ENCODE measurements at regions not wholly inside any gene's neighbourhood (a gene's known extent, or its start where the extent isn't known, plus 50 kb on each side); places are given as distances from the start of the nearest gene placed in this dataset.
"Not testable (repeated sequence)": the region's sequence is repeated elsewhere in the genome, so short reads cannot be mapped to it uniquely, and the experiment has no call there.

DNA sequence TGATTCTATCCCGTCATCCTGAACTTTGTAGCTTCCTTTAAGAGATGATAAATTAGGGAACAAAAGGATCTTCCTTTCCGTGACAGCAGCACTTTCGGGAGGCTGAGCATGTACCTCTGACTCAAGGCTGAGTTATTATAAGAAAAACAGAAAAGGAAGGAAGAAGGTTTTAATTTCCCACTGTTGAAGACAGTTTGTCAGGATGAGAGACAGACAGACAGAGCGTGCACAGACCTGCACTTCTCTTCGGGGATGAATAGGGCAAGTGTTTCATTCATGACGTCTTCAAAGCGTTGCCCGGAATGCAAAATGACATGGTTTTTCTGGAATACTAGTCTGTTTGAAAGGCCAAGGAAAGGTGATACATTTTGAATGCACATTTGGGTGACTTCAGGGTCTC is 405.3 kb upstream of the FAT1 start:
- TF ChIP-seq, protein P1, sequence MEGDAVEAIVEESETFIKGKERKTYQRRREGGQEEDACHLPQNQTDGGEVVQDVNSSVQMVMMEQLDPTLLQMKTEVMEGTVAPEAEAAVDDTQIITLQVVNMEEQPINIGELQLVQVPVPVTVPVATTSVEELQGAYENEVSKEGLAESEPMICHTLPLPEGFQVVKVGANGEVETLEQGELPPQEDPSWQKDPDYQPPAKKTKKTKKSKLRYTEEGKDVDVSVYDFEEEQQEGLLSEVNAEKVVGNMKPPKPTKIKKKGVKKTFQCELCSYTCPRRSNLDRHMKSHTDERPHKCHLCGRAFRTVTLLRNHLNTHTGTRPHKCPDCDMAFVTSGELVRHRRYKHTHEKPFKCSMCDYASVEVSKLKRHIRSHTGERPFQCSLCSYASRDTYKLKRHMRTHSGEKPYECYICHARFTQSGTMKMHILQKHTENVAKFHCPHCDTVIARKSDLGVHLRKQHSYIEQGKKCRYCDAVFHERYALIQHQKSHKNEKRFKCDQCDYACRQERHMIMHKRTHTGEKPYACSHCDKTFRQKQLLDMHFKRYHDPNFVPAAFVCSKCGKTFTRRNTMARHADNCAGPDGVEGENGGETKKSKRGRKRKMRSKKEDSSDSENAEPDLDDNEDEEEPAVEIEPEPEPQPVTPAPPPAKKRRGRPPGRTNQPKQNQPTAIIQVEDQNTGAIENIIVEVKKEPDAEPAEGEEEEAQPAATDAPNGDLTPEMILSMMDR (conservative IDR thresholded peaks at IDR 0.05; ENCODE audit: low read depth), result no peak
- ChIA-PET CTCF (no interaction called here), POLR2A (ENCODE audit: low non-redundant PET) (no interaction called here)
- peak; percentile 80 for DNase-seq (ENCODE audit: low spot score)
- H3K27ac ChIP-seq, result no peak overlapping the region; the same call in 1 of the 2 replicates

- CTCF ChIA-PET; H3K27ac ChIP-seq; POLR2A ChIA-PET (ENCODE audit: low non-redundant PET); DNase-seq (ENCODE audit: low spot score): not testable (repeated sequence)
Observed at GRCh38 chr4:187131826-187132225, 408.2 kb upstream of the FAT1 start.

DNA sequence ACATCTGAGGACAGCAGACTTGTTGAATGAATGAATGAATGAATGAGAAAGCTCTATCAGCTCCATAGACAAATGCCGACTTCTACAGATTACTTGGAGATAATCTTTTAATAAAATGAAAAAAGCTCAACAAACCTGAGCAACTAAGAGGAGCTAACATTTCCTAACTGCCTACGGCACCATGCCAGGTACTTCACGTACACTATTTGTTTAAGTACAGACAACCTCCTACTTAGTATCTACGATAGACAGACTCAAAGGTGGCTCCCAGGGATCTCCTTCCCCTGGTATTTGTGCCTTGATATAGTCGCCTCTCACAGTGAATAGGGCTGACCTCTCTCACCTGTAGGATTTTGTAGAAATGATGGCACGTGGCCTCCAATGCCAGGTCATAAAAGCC is 412.2 kb upstream of the FAT1 start:
- TF ChIP-seq, protein P1 (conservative IDR thresholded peaks at IDR 0.05; ENCODE audit: low read depth), result no peak
- CTCF ChIA-PET, result no interaction called here
- no peak overlapping the region for H3K27ac ChIP-seq
- DNase-seq (ENCODE audit: low spot score), result no peak
- POLR2A ChIA-PET (ENCODE audit: low non-redundant PET), result no interaction called here

- no peak for DNase-seq (ENCODE audit: low spot score)
- H3K27ac ChIP-seq, result no peak overlapping the region
- ChIA-PET CTCF (no interaction called here), POLR2A (ENCODE audit: low non-redundant PET) (no interaction called here)
- TF ChIP-seq, protein P1 (conservative IDR thresholded peaks at IDR 0.05; ENCODE audit: low read depth), result no peak
Observed at GRCh38 chr4:187139141-187139540, 415.5 kb upstream of the FAT1 start.

DNA sequence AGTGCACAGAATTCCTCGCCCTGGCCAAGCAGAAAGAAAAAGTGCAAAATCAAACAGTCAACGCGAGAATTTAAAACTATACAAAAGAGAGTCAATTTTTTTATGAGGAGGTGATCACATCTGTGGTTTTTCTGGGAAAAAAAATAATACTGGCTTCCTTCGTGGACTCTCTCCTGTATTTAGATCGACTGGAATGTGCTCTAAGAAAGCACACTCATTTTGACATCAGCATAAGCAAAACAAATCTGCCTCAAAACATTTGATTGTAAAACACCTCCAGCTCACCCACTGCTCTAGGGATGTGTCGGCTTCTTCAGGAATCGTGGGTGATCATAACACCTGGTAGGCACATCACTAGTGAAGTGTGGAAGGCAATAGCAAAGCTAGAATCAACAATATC is 417.4 kb upstream of the FAT1 start:
- POLR2A ChIA-PET (ENCODE audit: low non-redundant PET), result no interaction called here
- TF ChIP-seq, protein P1 (conservative IDR thresholded peaks at IDR 0.05; ENCODE audit: low read depth), result no peak

DNA sequence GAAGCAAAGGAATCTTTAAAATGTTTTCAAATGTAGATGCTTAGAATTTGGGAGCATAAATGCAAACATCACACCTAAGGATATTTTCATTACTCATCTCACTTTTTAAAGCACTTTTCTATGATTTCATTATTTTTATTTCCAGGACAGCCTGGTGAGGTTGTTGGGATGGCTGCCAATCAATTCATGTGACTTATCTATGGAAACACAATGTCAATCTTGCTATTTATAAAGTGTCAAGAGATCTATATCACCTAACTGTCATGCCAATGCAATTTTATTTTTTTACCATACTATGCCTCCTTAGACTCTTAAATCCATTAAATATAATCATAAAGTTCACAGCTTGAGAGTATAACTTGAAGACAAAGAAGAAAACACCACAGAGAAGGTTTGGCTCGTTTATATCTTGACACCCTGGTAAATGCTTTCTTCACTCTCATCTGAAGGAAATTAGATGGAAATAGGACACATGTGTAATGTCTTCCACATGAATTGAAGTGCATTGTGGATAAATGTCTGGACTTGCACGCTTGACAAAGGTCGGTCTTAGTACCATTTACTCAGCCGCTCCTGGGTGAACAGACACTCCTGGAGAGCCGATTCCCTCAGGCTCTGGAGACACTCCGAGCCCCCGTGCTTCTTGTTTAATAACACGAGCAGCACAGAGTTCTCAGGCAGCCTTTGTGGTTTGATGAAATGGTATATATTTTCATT is 425.7 kb upstream of the FAT1 start:
- no peak overlapping the region for H3K27ac ChIP-seq
- ChIA-PET POLR2A (ENCODE audit: low non-redundant PET) (no interaction called here), CTCF (interaction anchor here (0.5 kb wide), 1 partner anchor 124 kb away, joined by 7 read pairs; no protein-coding TSS in a partner anchor)
- no peak for DNase-seq (ENCODE audit: low spot score)
- TF ChIP-seq, protein P1 (conservative IDR thresholded peaks at IDR 0.05; ENCODE audit: low read depth), result no peak

More for the DNA sequence above, 417.4 kb upstream of the FAT1 start:
- no peak overlapping the region for H3K27ac ChIP-seq
- DNase-seq (ENCODE audit: low spot score), result no peak
- CTCF ChIA-PET, result no interaction called here

DNA sequence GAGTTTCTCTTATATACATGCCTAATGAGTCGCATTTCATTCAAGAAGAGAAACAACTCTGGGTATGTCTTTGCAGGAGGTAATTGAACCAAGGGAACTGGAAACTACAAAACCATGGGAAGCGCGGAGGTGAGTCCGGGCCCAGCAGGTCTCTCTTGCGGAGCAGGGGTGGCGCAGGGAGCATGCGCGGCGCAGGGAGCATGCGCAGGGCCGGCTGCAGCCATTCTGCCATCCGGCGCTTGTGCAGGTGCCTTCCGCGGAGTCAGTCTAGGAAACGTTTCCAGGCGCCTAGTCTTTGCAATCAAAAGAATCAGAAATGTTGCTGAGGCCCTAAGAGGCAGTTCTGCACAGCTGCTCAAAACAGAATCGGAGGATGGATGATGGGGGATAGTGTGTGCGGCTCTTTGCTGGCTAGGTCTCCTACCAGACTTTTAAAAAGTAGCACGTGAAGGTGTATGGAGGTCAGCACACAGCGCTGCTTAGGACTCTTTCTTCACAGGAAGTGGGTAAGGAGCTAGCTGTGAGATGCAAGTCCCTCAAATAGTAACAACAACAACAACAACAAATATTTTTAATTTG is 433.8 kb upstream of the FAT1 start:
- ChIA-PET CTCF (no interaction called here), POLR2A (ENCODE audit: low non-redundant PET) (no interaction called here)
- DNase-seq (ENCODE audit: low spot score), result no peak
- H3K27ac ChIP-seq, result no peak overlapping the region
- TF ChIP-seq, protein P1 (conservative IDR thresholded peaks at IDR 0.05; ENCODE audit: low read depth), result no peak

All from RWPE1 (cell line).